Heart left ventricle (tissue), 13 donors: ENCODE measurements at regions not wholly inside any gene's neighbourhood (a gene's known extent, or its start where the extent isn't known, plus 50 kb on each side); places are given as distances from the start of the nearest gene placed in this dataset.

Experiments
- CTCF ChIP-seq, 12 donors: fragments of 200-600 bp; sonication (generic) in 4 of 12; IDR thresholded peaks; one replicate each; pipeline versions ENCODE4 v1.5.0 to v1.8.0; 2018 to 2022; ENCODE audit warnings: antibody characterized with exemption in 12 of 12, mild to moderate bottlenecking in 5 of 12
- POLR2A ChIP-seq, 2 donors: fragments of 450-650 bp; IDR thresholded peaks; one replicate each; pipeline ENCODE4 v1.6.1; 2017; ENCODE audit warnings: antibody characterized with exemption in 2 of 2, mild to moderate bottlenecking in 2 of 2, moderate library complexity in 2 of 2
- donor health status: ischemic (EF 13 %, LVEDD 7.1; RV severe dilation, severe dysfunction).
- donor health status: DM: no; HTN: yes; CAD: no.
- donor health status: DM: no; HTN: no; CAD: no.
- donor health status: ischemic (EF 25% LVEDD 6.9; RV normal size, moderate dysfunction).
- donor health status: ischemic (EF 25% LVEDD 5.7; RV mildly dilated, moderate dysfunction).
- donor health status: ischemic (EF 35%, LVEDD 5.7; RV mildly dilated, moderate dysfunction).
- donor health status: nonischemic (EF 11% LVEDD 7.7; RV severe dilation, severe dysfunction).
- donor health status: DM: yes; HTN: yes; CAD: no.
- donor health status: PGD.
- donor health status: ischemic (EF 29% LVEDD 5.4; RV normal size, mild dysfunction).
- donor health status: nonischemic (EF 23%, LVEDD 6.1; RV moderate dilation, normal function).

- TF ChIP-seq CTCF (IDR thresholded peaks at IDR 0.05) (no peak), POLR2A (IDR thresholded peaks at IDR 0.05) (no peak)
Measured at GRCh38 chr4:124435274-124435950, 277.1 kb downstream of the ANKRD50 start.
